Mesenchymal stem cell (in vitro differentiated cells and primary cell): ENCODE measurements at regions not wholly inside any gene's neighbourhood (a gene's known extent, or its start where the extent isn't known, plus 50 kb on each side); places are given as distances from the start of the nearest gene placed in this dataset.

Experiments
- DNase-seq: peaks from one replicate; pipeline ENCODE4 v3.0.0-alpha.2; 2013
- H2AFZ ChIP-seq: one replicate; pipeline ENCODE4 v1.6.1; 2013; ENCODE audit warnings: low read depth, mild to moderate bottlenecking, control low read depth, inconsistent platforms, low read length, moderate library complexity
- H2AK5ac ChIP-seq: 2 replicates; pipeline ENCODE4 v1.6.1; 2013; ENCODE audit warnings: low read length, moderate library complexity, mild to moderate bottlenecking, inconsistent platforms; ENCODE audit not compliant: severe bottlenecking
- H2BK120ac ChIP-seq: one replicate; pipeline ENCODE4 v1.6.1; 2013; ENCODE audit warnings: low read depth, mild to moderate bottlenecking, inconsistent platforms, low read length, moderate library complexity
- H2BK12ac ChIP-seq, 2 experiments: one replicate each; pipeline ENCODE4 v1.6.1; 2013; ENCODE audit warnings: inconsistent platforms in 2 of 2, low read length in 2 of 2, mild to moderate bottlenecking in 2 of 2, moderate library complexity in 2 of 2, control low read depth in 1 of 2
- H2BK15ac ChIP-seq: one replicate; pipeline ENCODE4 v1.6.1; 2013; ENCODE audit warnings: mild to moderate bottlenecking, low read depth, inconsistent platforms; ENCODE audit not compliant: poor library complexity, severe bottlenecking
- H2BK5ac ChIP-seq: 2 replicates; pipeline ENCODE4 v1.6.1; 2013; ENCODE audit warnings: low read depth, mild to moderate bottlenecking, low read length, control low read depth, inconsistent platforms; ENCODE audit not compliant: poor library complexity, severe bottlenecking
- H3K14ac ChIP-seq, 2 experiments: one replicate each; pipeline ENCODE4 v1.6.1; 2013; ENCODE audit warnings: inconsistent platforms in 2 of 2, low read length in 2 of 2, control low read depth in 1 of 2, mild to moderate bottlenecking in 1 of 2, moderate library complexity in 1 of 2
- H3K18ac ChIP-seq, 2 experiments: one replicate each; pipeline ENCODE4 v1.6.1; 2013; ENCODE audit warnings: inconsistent platforms in 2 of 2, low read length in 2 of 2, control low read depth in 1 of 2, low read depth in 1 of 2, mild to moderate bottlenecking in 1 of 2
- H3K23ac ChIP-seq, 2 experiments: one replicate each; pipeline ENCODE4 v1.6.1; 2013; ENCODE audit warnings: inconsistent platforms in 2 of 2, low read length in 2 of 2, mild to moderate bottlenecking in 2 of 2, moderate library complexity in 2 of 2, control low read depth in 1 of 2
- H3K27ac ChIP-seq: 2 replicates; pipeline ENCODE4 v1.5.1; 2013; ENCODE audit warnings: mild to moderate bottlenecking, moderate library complexity, low read length, control low read depth, inconsistent platforms; ENCODE audit not compliant: poor library complexity, severe bottlenecking
- H3K27me3 ChIP-seq, 2 experiments: 2 replicates each; pipeline versions ENCODE4 v1.6.1 to v1.7.0; 2013; ENCODE audit warnings: low read length in 2 of 2, mild to moderate bottlenecking in 2 of 2, moderate library complexity in 2 of 2, control low read depth in 1 of 2, inconsistent platforms in 1 of 2; ENCODE audit not compliant: control insufficient read depth in 1 of 2, insufficient read depth in 1 of 2
- H3K36me3 ChIP-seq, 2 experiments: 2 replicates each; pipeline versions ENCODE4 v1.6.1 to v1.7.0; 2013; ENCODE audit warnings: low read length in 2 of 2, control low read depth in 1 of 2, inconsistent platforms in 1 of 2, low read depth in 1 of 2, mild to moderate bottlenecking in 1 of 2; ENCODE audit not compliant: insufficient read depth in 2 of 2, control insufficient read depth in 1 of 2
- H3K4ac ChIP-seq, 2 experiments: one replicate each; pipeline ENCODE4 v1.6.1; 2013; ENCODE audit warnings: inconsistent platforms in 2 of 2, low read length in 2 of 2, mild to moderate bottlenecking in 2 of 2, moderate library complexity in 2 of 2, control low read depth in 1 of 2, low read depth in 1 of 2
- H3K4me1 ChIP-seq: 2 replicates; pipeline ENCODE4 v1.6.1; 2013; ENCODE audit warnings: low read depth, low read length, control low read depth; ENCODE audit not compliant: control insufficient read depth, insufficient read depth
- H3K4me2 ChIP-seq: 2 replicates; pipeline ENCODE4 v1.6.1; 2013; ENCODE audit warnings: low read length, mild to moderate bottlenecking, inconsistent platforms; ENCODE audit not compliant: poor library complexity, severe bottlenecking
- H3K4me3 ChIP-seq, 2 experiments: 2 replicates each; pipeline versions ENCODE4 v1.5.1 to v1.7.0; 2013; ENCODE audit warnings: low read length in 2 of 2, mild to moderate bottlenecking in 2 of 2, control low read depth in 1 of 2, low read depth in 1 of 2; ENCODE audit not compliant: insufficient read depth in 1 of 2
- H3K79me1 ChIP-seq: replicated peaks from 2 replicates; pipeline ENCODE4 v1.6.1; 2013; ENCODE audit warnings: mild to moderate bottlenecking, control low read depth, low read length, inconsistent platforms; ENCODE audit not compliant: poor library complexity, severe bottlenecking
- H3K9ac ChIP-seq: 2 replicates; pipeline ENCODE4 v1.7.0; 2013; ENCODE audit warnings: mild to moderate bottlenecking, low read length, moderate library complexity
- H3K9me3 ChIP-seq: 2 replicates; pipeline ENCODE4 v1.7.0; 2013; ENCODE audit warnings: mild to moderate bottlenecking, low read length; ENCODE audit not compliant: control insufficient read depth
- H4K8ac ChIP-seq: one replicate; pipeline ENCODE4 v1.6.1; 2013; ENCODE audit warnings: inconsistent platforms, mild to moderate bottlenecking, low read length, moderate library complexity
- H4K91ac ChIP-seq: one replicate; pipeline ENCODE4 v1.6.1; 2013; ENCODE audit warnings: mild to moderate bottlenecking, low read length, inconsistent platforms
- WGBS: methylation state at CpG from one replicate; pipeline ENCODE4 v1.1.7; 2013; ENCODE audit warnings: mixed read lengths; 5-methylcytosine and 5-hydroxymethylcytosine counted together

- DNase-seq, result no peak
- H2BK15ac ChIP-seq, result no peak overlapping the region
- 39% methylated on average over 3 of the region's 3 CpGs for whole genome bisulfite sequencing
- no peak overlapping the region for H2BK12ac ChIP-seq
- no peak overlapping the region for H2AFZ ChIP-seq
- H3K9ac ChIP-seq, result no peak overlapping the region
- no peak overlapping the region for H2BK5ac ChIP-seq
- no peak overlapping the region for H3K4me3 ChIP-seq
- H3K79me1 ChIP-seq, result no peaks in the 10 kb centered on the region
- no peak overlapping the region for H2AK5ac ChIP-seq
- H3K4me2 ChIP-seq, result no peak overlapping the region
- H3K9me3 ChIP-seq, result peaks cover 5% of the 10 kb centered on the region
- no peaks in the 10 kb centered on the region for H3K36me3 ChIP-seq
- H2BK120ac ChIP-seq, result no peak overlapping the region
- H3K23ac ChIP-seq, result no peak overlapping the region
- no peak overlapping the region for H3K27ac ChIP-seq
- H4K91ac ChIP-seq, result no peak overlapping the region
- no peaks in the 10 kb centered on the region for H3K4me1 ChIP-seq
- H4K8ac ChIP-seq, result no peak overlapping the region
- H3K14ac ChIP-seq, result no peak overlapping the region
- H3K4ac ChIP-seq, result no peak overlapping the region
- no peak overlapping the region for H3K18ac ChIP-seq
- H3K27me3 ChIP-seq, result peaks cover 0 to 49% of the 10 kb centered on the region in 2 experiments
Measured at GRCh38 chr9:118003240-118003639, 299.0 kb downstream of the TLR4 start.

DNA sequence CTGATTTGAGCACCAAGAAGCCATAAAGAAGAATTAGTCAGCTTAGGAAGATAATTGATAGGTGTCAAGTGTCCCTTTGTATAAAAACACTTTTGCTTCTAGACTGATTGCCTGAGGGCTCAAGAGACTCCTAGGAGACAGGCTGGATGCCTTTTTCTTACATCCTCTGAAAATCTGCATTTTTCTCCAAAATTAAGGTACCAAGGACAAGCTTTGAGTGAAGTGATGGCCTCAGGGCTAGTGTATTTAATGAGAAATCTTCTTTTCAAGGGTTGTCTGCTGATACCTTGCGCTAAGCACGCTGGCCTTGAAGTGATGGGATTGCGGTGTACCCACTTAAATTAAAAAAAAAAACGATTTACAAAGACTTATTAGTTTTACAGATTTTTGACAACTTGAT lies 304.0 kb downstream of the TLR4 start:
- Histone ChIP-seq H2BK5ac (no peak overlapping the region), H3K4me3 (no peak overlapping the region), H2BK120ac (no peak overlapping the region), H3K14ac (no peak overlapping the region), H3K4me1 (no peaks in the 10 kb centered on the region), H3K4ac (no peak overlapping the region), H3K9me3 (no peaks in the 10 kb centered on the region), H3K27me3 (peaks cover 0 to 28% of the 10 kb centered on the region in 2 experiments), H3K23ac (no peak overlapping the region), H3K4me2 (no peak overlapping the region), H2BK15ac (no peak overlapping the region), H3K79me1 (no peaks in the 10 kb centered on the region), H2BK12ac (no peak overlapping the region), H3K9ac (no peak overlapping the region), H4K91ac (no peak overlapping the region), H3K18ac (no peak overlapping the region), H4K8ac (no peak overlapping the region), H2AK5ac (no peak overlapping the region), H3K27ac (no peak overlapping the region), H3K36me3 (no peaks in the 10 kb centered on the region), H2AFZ (no peak overlapping the region)
- DNase-seq, result no peak
- WGBS, result no CpG with 5 or more reads among the region's 4 CpGs

DNA sequence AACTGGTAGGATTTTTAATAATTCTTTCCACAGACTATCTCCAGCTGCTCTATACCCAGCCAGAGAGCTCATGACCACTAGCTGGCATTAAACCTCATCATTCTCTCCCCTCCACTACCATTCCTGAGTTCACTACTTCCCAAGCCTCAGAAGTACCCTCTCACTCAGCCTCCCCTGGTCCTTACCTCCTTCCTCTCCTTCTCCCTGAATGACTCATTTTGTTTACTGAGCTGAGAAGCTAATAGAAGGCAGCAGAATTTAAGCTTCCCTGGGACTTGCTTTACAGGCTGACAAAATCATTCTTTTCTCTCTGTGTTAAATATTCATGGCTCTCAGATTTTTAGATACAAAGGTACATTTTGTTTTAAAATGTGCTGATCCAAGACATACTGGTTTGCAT lies 305.4 kb downstream of the TLR4 start:
- Histone ChIP-seq H4K8ac (no peak overlapping the region), H2BK120ac (no peak overlapping the region), H3K79me1 (no peaks in the 10 kb centered on the region), H3K9ac (no peak overlapping the region), H2AK5ac (no peak overlapping the region), H2AFZ (no peak overlapping the region), H4K91ac (no peak overlapping the region), H3K14ac (no peak overlapping the region), H3K23ac (no peak overlapping the region), H2BK12ac (no peak overlapping the region), H3K4ac (no peak overlapping the region), H3K4me1 (no peaks in the 10 kb centered on the region), H3K27me3 (peaks cover 0 to 16% of the 10 kb centered on the region in 2 experiments), H3K36me3 (no peaks in the 10 kb centered on the region), H3K4me2 (no peak overlapping the region), H2BK5ac (no peak overlapping the region), H3K27ac (no peak overlapping the region), H2BK15ac (no peak overlapping the region), H3K4me3 (no peak overlapping the region), H3K9me3 (no peaks in the 10 kb centered on the region), H3K18ac (no peak overlapping the region)
- no peak for DNase-seq

GRCh38 chr9:118017607-118018122 lies 313.5 kb downstream of the TLR4 start:
- no peaks in the 10 kb centered on the region for H3K27me3 ChIP-seq
- H2AK5ac ChIP-seq, result no peak overlapping the region
- 56% methylated on average over 2 of the region's 2 CpGs for WGBS
- no peaks in the 10 kb centered on the region for H3K79me1 ChIP-seq
- no peak for DNase-seq
- H3K14ac ChIP-seq, result no peak overlapping the region
- no peak overlapping the region for H3K23ac ChIP-seq
- no peak overlapping the region for H3K4ac ChIP-seq
- no peak overlapping the region for H3K18ac ChIP-seq
- no peak overlapping the region for H2BK15ac ChIP-seq
- no peak overlapping the region for H4K8ac ChIP-seq
- H3K4me1 ChIP-seq, result no peaks in the 10 kb centered on the region
- H2BK5ac ChIP-seq, result no peak overlapping the region
- no peak overlapping the region for H3K4me2 ChIP-seq
- H4K91ac ChIP-seq, result no peak overlapping the region
- H3K36me3 ChIP-seq, result no peaks in the 10 kb centered on the region
- H3K9me3 ChIP-seq, result peaks cover 3% of the 10 kb centered on the region
- H3K9ac ChIP-seq, result no peak overlapping the region
- no peak overlapping the region for H3K4me3 ChIP-seq
- H2BK120ac ChIP-seq, result no peak overlapping the region
- no peak overlapping the region for H2BK12ac ChIP-seq
- H3K27ac ChIP-seq, result no peak overlapping the region
- H2AFZ ChIP-seq, result no peak overlapping the region
